ENCODE measurements at regions not wholly inside any gene's neighbourhood (a gene's known extent, or its start where the extent isn't known, plus 50 kb on each side); places are given as distances from the start of the nearest gene placed in this dataset.

GRCh38 chr7:109734601-109735000 lies 1164.9 kb downstream of the DNAJB9 start:
- H3K27me3 Mint-ChIP-seq = no peaks in the 10 kb centered on the region
- DNase-seq (no peak), ATAC-seq (ENCODE audit: low read depth) (no peak)
- H3K36me3 Mint-ChIP-seq (ENCODE audit: low read depth) = no peaks in the 10 kb centered on the region
- POLR2A ChIA-PET = no interaction called here
- no peak for TF ChIP-seq CTCF (IDR thresholded peaks at IDR 0.05)
- CTCF ChIA-PET = no interaction called here
- H3K27ac Mint-ChIP-seq = no peak overlapping the region
- H3K4me3 Mint-ChIP-seq = no peak overlapping the region
- intact Hi-C loops (cut with micrococcal nuclease) = no loop called here
- H3K9me3 Mint-ChIP-seq = peaks cover 4% of the 10 kb centered on the region
- H3K4me1 Mint-ChIP-seq = no peaks in the 10 kb centered on the region

- no peaks in the 10 kb centered on the region for H3K36me3 Mint-ChIP-seq (ENCODE audit: low read depth)
- H3K9me3 Mint-ChIP-seq = peaks cover 4% of the 10 kb centered on the region
- intact Hi-C loops (cut with micrococcal nuclease) = no loop called here
- no peak overlapping the region for H3K4me3 Mint-ChIP-seq
- CTCF ChIA-PET = no interaction called here
- POLR2A ChIA-PET = no interaction called here
- no peaks in the 10 kb centered on the region for H3K4me1 Mint-ChIP-seq
- ATAC-seq (ENCODE audit: low read depth) = no peak
- DNase-seq = no peak
- H3K27ac Mint-ChIP-seq = no peak overlapping the region
- no peaks in the 10 kb centered on the region for H3K27me3 Mint-ChIP-seq
- no peak for TF ChIP-seq CTCF (IDR thresholded peaks at IDR 0.05)
These were observed 1166.2 kb downstream of the DNAJB9 start for GRCh38 chr7:109735881-109736280.

GRCh38 chr7:109745677-109746410 lies 1176.2 kb downstream of the DNAJB9 start:
- Mint-ChIP-seq H3K27me3 (no peaks in the 10 kb centered on the region), H3K36me3 (ENCODE audit: low read depth) (no peaks in the 10 kb centered on the region), H3K4me3 (no peak overlapping the region), H3K9me3 (no peaks in the 10 kb centered on the region), H3K4me1 (no peaks in the 10 kb centered on the region), H3K27ac (no peak overlapping the region)
- intact Hi-C loops (cut with micrococcal nuclease) = no loop called here
- TF ChIP-seq CTCF (IDR thresholded peaks at IDR 0.05) = no peak
- POLR2A ChIA-PET = no interaction called here
- DNase-seq (no peak), ATAC-seq (ENCODE audit: low read depth) (no peak)
- CTCF ChIA-PET = no interaction called here

- Mint-ChIP-seq H3K27me3 (no peaks in the 10 kb centered on the region), H3K4me1 (no peaks in the 10 kb centered on the region), H3K36me3 (ENCODE audit: low read depth) (no peaks in the 10 kb centered on the region), H3K9me3 (peaks cover 3% of the 10 kb centered on the region), H3K27ac (no peak overlapping the region), H3K4me3 (no peak overlapping the region)
- intact Hi-C loops (cut with micrococcal nuclease) = no loop called here
- ChIA-PET CTCF (no interaction called here), POLR2A (no interaction called here)
- ATAC-seq (ENCODE audit: low read depth) (no peak), DNase-seq (no peak)
- no peak for TF ChIP-seq CTCF (IDR thresholded peaks at IDR 0.05)
These were observed 1181.6 kb downstream of the DNAJB9 start for GRCh38 chr7:109751241-109751640.

- DNase-seq (no peak), ATAC-seq (ENCODE audit: low read depth) (no peak)
- POLR2A ChIA-PET = no interaction called here
- no peak overlapping the region for H3K4me3 Mint-ChIP-seq
- intact Hi-C loops (cut with micrococcal nuclease) = no loop called here
- H3K36me3 Mint-ChIP-seq (ENCODE audit: low read depth) = no peaks in the 10 kb centered on the region
- CTCF ChIA-PET = no interaction called here
- no peak for TF ChIP-seq CTCF (IDR thresholded peaks at IDR 0.05)
- H3K27ac Mint-ChIP-seq = no peak overlapping the region
- no peaks in the 10 kb centered on the region for H3K4me1 Mint-ChIP-seq
- peaks cover 3% of the 10 kb centered on the region for H3K9me3 Mint-ChIP-seq
- no peaks in the 10 kb centered on the region for H3K27me3 Mint-ChIP-seq
These were observed 1182.4 kb downstream of the DNAJB9 start for GRCh38 chr7:109752068-109752467.
